ENCODE measurements at regions not wholly inside any gene's neighbourhood (a gene's known extent, or its start where the extent isn't known, plus 50 kb on each side); places are given as distances from the start of the nearest gene placed in this dataset.
"Not testable (repeated sequence)": the region's sequence is repeated elsewhere in the genome, so short reads cannot be mapped to it uniquely, and the experiment has no call there.

DNA sequence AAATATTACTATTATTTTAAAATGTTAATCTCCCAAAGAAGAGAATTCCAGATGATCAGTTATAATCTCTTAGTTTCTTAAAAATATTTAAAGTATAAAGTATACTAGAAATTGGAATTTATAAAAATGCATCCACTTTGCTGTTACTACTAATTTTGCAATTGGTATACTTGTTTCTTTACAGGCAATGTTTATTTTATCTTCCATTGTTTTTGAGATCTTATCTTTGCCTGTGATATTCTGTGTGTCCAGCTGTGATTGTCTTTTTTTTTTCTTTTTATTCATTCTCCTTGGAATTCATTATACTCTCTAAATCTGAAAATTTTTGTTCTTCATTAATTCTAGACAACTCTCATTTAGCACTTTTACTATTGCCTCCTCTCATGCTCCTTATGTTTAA is 652.6 kb downstream of the TNS3 start:
- DNase-seq: no peak

DNA sequence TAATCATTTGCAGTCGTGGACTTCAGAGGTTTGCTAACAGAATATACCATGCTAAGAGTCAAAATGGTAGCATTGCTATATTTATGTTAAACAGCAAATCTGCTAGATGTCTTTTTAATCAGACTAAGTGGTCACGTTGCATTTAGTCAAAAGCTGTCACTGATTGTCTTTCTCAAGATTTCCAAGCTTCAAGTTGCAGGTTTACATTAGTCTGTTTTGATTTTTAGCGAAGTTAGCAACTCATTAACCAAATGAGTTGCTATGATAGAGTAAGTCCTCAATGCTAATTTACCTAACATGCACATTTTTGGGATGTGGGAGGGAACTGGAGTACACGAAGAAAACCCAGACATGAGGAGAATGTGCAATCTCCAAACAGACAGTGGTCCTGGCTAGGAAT is 653.2 kb downstream of the TNS3 start:
- DNase-seq: no peak

- DNase-seq: no peak
These were observed 654.6 kb downstream of the TNS3 start for GRCh38 chr7:46927131-46927810.

DNA sequence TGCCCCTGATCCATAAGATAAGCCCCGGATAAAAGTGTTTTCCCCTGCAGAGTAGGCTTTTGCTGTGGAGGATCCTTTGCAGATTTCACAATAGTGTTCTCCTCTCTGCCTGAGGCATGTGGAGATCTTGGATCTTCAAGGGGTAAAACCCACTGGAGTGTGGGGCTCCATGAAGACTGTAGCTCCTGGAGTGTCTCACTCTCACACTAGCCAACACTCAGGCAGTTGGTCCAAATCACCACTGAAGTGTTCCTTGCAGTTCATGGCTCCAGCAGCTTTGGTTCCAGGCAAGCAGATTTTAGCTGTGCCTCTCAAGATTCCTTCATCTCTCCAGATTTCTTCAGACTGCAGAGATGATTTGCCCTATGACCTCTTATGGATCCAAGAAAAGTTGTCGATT is 665.3 kb downstream of the TNS3 start:
- no peak for DNase-seq

- DNase-seq: no peak
These were observed 669.2 kb downstream of the TNS3 start for GRCh38 chr7:46912692-46913091.

GRCh38 chr7:46909601-46910051 is 672.3 kb downstream of the TNS3 start:
- no peak for DNase-seq

- DNase-seq: no peak
These were observed 673.1 kb downstream of the TNS3 start for GRCh38 chr7:46908770-46909169.

GRCh38 chr7:46904523-46904922 is 677.4 kb downstream of the TNS3 start:
- not testable (repeated sequence) for DNase-seq

GRCh38 chr7:46902463-46902862 is 679.4 kb downstream of the TNS3 start:
- no peak for DNase-seq

DNA sequence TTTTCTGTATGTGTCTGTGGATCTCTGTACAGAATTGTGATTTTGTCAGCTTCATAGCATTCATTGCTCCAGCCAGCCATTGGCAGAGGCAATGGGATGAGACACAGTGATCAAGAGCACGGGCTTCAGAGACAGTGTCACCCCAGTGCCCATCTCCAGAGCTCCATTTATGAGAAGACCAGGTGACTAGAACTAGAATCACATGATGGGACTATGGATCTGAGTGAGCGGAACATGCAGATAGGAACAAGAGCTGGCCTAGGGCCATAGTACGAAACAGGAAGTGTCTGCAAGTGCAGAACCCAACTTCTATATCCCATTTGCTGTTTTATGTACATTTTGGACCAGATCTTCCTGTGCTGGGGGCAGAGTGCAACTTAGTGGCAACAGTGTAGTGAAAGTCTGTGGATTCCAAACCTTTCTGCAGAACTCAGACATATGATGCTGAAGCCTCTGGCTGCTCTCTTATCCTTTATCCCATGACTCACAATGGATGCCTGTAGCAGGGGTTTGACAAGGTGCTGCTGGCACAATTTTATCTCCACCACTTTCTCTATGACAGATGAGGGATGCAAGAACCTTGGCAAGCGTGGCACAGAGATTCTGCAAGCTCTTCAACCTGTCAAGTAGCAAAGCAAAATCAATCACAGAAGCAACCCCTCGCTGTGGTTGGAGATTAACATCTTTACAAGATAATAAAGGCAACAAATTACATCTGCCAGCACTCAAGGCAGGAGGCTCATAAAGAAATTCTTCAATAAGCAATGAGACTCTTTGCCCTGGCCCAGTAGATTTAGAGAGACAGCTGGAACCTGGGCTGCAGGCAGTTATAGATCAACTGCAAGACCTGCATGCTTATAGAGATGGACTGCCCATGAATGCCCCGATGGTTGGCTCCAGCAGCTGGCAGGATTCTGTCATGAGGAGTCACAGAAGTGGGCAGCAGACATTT is 681.3 kb downstream of the TNS3 start:
- DNase-seq: no peak

GRCh38 chr7:46897381-46897780 is 684.5 kb downstream of the TNS3 start:
- DNase-seq: no peak

GRCh38 chr7:46886669-46887374 is 695.1 kb downstream of the TNS3 start:
- DNase-seq: no peak

DNA sequence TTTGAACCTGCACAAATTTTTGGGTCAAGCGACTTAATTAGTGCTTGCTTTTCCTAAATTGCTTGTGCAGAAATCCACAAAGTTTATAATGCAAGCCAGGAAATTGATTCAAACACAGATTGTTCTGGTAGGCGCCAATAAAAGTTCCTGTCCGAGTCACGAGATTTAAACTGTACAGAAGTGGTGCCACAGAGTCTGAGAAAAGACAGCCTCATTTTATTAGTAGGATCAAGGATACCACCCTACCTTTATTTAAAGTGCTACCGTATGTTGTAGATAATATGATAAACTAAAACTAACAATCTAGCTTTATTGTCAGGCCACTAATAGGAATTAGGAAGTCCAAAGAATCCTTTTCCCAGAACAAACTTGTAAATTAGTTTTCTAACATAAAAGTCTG is 696.7 kb downstream of the TNS3 start:
- no peak for DNase-seq

- DNase-seq: no peak
These were observed 700.3 kb downstream of the TNS3 start for GRCh38 chr7:46881507-46882127.

GRCh38 chr7:46880508-46881196 is 701.3 kb downstream of the TNS3 start:
- no peak for DNase-seq

DNA sequence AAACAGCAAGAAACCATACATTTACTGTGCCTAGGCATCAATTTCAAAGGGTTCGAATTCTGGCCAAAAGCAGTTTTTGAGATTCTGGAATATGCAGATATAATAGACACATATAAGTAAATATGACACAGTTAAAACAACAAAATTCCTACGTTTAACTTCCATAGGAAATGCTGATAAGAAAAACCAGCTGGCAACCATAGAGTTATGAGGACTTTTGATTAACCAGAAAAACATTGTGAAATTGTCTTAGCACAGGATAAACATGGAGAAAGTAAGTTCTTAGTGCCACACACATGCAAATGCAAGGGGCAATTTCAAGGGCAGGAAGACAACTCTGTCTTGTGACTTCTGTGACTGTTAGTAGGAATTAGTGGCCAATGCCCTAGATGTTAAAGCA is 702.1 kb downstream of the TNS3 start:
- no peak for DNase-seq

DNA sequence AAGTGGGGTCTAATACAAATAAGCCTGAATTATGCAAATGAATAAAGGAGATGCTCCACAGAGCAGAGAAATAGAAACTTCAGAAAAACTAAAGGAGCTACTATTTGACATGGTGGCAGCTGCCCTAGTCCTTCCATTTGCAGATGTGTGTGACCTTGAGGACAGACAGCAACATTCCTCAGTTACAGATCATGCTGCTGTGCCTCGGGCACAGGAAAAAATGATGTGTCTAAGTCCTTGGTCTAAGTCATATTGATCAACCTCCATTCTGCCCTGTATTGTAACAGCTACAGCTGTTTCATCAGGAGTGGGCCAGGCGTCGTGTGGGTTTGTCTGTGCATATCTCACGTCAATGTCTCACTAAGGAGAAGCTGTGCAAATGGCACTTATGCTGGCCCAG is 710.4 kb downstream of the TNS3 start:
- DNase-seq: no peak

GRCh38 chr7:46864716-46865115 is 717.2 kb downstream of the TNS3 start:
- no peak for DNase-seq

GRCh38 chr7:46859963-46860475 is 721.9 kb downstream of the TNS3 start:
- DNase-seq: no peak

GRCh38 chr7:46855851-46856250 is 726.1 kb downstream of the TNS3 start:
- no peak for DNase-seq

DNA sequence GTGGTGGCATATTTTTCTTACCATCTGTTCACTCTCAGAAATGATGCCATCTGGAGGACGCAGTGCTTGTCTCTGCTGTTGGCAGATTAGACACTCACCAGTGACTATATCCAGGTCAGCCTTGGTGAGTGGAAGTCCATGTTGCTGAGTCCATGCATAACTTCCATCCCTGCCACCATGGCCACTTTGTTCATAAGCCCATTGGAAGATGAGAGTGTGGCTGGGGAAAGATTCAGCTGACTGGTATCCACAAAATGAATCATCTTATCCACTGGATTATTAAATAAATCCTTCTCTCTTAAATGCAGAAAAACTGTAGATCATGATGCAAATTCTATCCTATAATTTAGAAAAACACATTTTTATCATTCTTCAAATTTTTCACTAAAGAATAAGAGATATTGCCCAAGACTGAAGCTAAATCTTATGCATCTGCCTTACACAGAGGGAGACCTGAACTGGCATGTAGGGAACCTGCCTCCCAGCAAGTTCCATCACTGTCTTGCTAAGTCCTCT is 726.9 kb downstream of the TNS3 start:
- DNase-seq: no peak

DNA sequence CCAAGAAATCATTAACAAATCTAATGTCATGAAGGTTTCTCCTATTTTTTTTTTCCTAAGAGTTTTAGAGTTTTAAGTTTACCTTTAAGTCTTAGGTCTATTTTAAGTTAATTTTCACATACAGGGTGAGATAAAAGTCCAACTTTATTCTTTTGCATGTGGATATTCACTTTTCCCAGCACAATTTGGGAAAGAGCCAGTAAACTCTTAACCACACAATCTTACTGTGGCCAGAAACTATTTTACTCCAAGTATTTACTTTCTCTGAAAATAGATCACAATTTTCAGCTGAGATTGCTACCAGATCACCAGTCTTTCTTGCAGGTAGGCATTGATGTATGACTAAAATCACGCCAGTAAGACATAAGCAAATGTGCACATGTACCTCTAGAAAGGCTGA is 728.5 kb downstream of the TNS3 start:
- DNase-seq: no peak

Data from CD4-positive, alpha-beta T cell treated with Interferon alpha-2 for 1 hour (primary cell).